Loucy (cell line): ENCODE measurements at regions not wholly inside any gene's neighbourhood (a gene's known extent, or its start where the extent isn't known, plus 50 kb on each side); places are given as distances from the start of the nearest gene placed in this dataset.

Experiments
- CTCF ChIP-seq: fragments of 200-600 bp; sonication (generic); conservative IDR thresholded peaks from 2 replicates; pipeline ENCODE4 v1.5.1; 2014; ENCODE audit warnings: mild to moderate bottlenecking, antibody characterized with exemption, low read length
- EZH2phosphoT487 ChIP-seq: fragments of 200-600 bp; IDR thresholded peaks from 2 replicates; pipeline ENCODE4 v1.6.1; 2018; ENCODE audit warnings: antibody characterized with exemption, mild to moderate bottlenecking, moderate library complexity, borderline replicate concordance

- TF ChIP-seq CTCF (no peak), EZH2phosphoT487 (no peak)
Measured at GRCh38 chr1:5601516-5601915, 390.7 kb downstream of the NPHP4 start.
